ENCODE measurements at regions not wholly inside any gene's neighbourhood (a gene's known extent, or its start where the extent isn't known, plus 50 kb on each side); places are given as distances from the start of the nearest gene placed in this dataset.

DNA sequence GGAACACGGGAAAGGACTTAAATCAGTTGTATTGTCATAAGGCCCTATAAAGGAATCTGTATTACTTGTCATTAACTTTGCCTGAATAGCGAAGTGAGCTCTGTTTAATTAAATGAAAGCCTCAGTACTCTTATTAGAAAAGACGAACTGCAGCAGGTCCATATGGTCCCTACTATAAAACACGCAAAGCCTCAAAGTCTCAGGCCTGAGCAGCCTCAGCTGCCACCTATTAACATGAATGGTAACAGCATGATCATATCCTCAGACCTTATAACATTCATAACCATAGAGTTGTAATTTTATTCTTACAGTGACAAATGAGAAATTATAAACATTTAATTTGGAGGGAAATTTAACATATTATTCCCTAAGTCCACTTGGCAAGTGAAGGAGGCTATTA is 1113.7 kb upstream of the WWC1 start:
- DNase-seq = no peak

DNA sequence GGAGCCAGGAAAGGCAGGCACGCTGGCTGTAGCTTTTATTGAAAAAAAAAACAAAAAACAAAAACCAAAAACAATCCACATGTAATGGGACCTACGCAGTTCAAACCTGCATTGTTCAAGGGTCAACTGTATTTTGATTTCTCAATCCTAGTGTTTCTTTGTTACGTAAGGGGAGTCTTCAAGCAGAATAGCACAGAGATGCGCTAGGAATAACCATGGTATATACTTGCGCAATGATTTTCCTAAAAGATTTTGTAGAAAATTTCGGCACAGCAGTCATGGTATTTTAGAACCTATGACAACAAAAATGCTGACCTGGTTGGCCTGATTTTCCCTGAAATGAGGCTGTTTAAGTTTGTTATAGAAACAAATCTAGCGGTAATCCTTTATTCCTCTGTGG is 1110.5 kb upstream of the WWC1 start:
- no peak for DNase-seq

DNA sequence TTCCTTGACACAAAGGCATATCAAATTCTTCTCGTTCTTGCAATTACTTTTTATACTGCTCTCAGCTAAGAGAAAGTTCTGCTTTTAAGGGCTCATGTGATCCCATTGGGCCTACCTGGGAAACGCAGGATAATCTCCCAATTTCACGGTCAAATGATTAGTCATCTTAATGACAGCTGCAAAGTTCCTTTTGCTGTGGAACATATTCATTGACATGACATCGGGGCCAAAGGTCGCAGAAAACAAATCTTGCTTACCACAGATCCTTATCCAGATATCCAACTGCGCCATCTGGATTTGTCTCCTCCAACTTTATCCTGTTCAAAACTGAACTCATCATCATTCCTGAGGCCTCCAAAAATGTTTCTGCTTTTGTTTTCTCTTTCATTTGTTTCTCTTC is 1085.6 kb upstream of the WWC1 start:
- no peak for DNase-seq

DNA sequence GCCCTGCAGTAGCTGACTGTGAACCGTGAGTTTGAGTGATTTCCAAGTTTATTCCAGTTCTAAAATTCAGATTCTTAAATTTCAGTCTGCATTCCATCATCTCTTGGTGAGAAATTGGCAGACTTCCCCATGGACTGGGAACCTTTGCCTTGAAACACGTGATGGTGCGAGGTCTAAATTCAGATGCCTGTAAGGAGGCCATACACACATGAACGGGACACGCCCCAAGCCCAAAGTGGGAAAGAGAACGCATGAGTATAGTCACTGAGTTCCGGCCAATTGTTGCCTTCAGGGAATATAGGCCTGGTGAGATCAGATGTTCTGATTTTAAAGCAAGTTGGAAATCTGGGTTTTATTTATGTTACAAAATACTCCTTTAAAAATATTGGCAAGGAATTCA is 1084.4 kb upstream of the WWC1 start:
- DNase-seq = no peak

- DNase-seq = no peak
These were observed 1082.5 kb upstream of the WWC1 start for GRCh38 chr5:167208911-167209310.

GRCh38 chr5:167217097-167217743 is 1074.2 kb upstream of the WWC1 start:
- no peak for DNase-seq

- DNase-seq = no peak
These were observed 1072.1 kb upstream of the WWC1 start for GRCh38 chr5:167219298-167219697.

- DNase-seq = no peak
These were observed 1065.1 kb upstream of the WWC1 start for GRCh38 chr5:167226386-167226785.

DNA sequence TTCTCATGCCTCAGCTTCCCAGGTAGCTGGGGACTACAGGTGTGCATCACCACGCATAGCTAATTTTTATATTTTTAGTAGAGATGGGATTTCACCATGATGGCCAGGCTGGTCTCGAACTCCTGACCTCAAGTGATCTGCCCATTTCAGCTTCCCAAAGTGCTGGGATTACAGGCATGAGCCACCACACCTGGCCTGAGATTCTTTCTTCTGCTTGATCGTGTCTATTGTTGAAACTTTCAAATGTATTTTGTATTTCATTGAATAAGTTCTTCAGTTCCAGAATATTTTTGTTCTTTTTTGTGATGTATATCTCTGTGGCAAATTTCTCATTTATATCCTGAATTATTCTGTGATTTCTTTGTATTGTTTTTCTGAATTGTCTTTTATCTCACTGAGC is 1063.3 kb upstream of the WWC1 start:
- no peak for DNase-seq

DNA sequence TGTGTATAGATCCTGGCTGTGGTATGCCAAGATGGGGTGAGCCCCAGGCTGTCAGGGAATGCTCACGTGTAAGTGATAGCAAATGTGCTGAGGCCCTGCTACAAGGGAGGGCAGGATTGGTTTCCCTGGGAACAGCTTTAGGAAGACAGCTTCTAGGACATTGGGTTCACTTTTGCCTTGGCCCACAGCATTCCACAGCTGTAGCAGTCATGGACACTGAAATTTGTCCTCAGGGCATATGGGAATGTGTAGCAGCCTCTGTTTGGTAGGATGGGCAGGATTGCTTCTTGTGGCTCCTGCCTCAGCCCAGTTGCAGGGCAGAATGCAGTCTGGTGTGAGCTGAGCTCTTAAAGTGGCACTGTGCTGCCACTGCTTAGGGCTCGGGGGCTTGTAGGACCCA is 1061.7 kb upstream of the WWC1 start:
- no peak for DNase-seq

DNA sequence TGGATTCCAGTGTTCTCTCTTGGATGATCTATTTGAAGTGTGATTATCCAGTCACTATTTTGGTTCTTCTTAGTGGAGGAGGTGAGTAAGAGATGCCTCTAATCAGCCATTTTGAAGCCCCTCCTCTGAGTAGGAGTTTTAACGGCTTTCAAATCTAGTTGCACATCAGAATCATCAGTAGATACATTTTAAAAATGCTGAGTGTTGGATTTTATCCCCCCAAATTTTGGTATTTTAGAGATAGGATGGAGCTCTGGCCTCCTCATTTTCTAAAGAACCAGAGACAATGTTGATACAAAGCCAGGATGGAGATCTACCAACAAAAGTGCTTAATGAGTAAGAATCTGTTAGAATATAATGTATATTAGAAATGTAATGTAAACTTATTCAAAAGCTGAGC is 1061.0 kb upstream of the WWC1 start:
- no peak for DNase-seq

GRCh38 chr5:167232675-167233311 is 1058.7 kb upstream of the WWC1 start:
- no peak for DNase-seq

GRCh38 chr5:167233507-167234220 is 1057.8 kb upstream of the WWC1 start:
- no peak for DNase-seq

GRCh38 chr5:167241436-167242067 is 1049.9 kb upstream of the WWC1 start:
- DNase-seq = no peak

- no peak for DNase-seq
These were observed 1048.7 kb upstream of the WWC1 start for GRCh38 chr5:167242701-167243100.

DNA sequence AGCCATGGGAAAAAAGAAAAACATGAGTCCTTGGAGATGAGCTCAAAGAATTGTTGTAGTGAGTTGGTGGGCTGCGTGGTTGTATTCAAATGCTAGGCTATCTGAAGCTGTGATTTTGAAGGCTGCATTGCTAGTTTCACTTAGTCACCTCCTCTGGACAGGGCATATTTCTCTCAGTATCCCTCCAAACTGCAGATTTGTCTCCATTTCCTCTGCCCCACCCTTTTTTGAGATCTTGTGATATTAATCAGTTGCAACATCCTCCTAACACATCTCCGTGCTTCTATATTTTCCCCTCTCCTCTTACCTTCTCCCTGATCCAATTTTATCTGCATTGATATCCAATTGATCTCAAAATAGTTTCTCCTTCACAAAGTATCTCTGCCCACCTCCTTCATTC is 1048.0 kb upstream of the WWC1 start:
- no peak for DNase-seq

GRCh38 chr5:167244583-167244982 is 1046.9 kb upstream of the WWC1 start:
- DNase-seq = no peak

DNA sequence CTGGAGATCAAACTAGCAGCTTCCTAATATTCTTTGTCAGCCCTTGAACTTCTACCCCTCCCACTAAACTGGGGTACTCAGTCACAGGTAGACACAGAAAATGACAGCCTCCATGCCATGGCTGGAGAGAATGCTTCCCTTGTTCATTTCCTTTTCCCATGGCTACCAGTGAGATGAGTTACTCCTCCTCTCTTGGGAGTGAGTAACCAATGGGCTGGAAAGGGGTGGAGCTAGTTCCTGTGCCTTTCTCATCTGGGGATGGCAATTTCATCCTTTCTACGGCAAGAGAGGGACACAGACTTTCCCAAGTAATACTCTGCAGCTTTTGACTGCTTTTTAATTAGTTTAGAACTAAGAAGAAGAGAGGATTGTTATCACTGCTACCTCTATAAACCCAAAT is 1045.6 kb upstream of the WWC1 start:
- no peak for DNase-seq

- DNase-seq = no peak
These were observed 1043.6 kb upstream of the WWC1 start for GRCh38 chr5:167247816-167248215.

- no peak for DNase-seq
These were observed 1043.2 kb upstream of the WWC1 start for GRCh38 chr5:167248257-167248656.

- no peak for DNase-seq
These were observed 1040.4 kb upstream of the WWC1 start for GRCh38 chr5:167250996-167251395.

DNA sequence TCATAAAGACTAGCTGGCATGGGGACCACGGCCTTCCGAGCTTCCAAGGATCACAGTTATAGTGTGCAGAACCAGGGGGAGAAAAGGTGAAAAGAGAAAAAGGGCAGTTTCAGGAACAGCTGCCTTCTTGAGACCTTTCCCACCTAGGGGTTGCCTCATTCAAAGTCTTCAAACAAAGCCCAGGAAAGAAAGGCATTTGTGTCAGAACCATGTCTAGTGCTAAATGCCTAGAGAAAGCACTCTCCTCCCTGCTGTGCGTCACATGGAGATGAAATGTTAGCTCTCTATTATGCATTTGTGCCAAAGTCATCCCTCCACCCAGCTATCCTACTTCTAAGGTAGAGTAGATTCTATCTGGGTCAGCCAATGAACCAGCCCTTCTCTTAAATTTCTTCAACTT is 1037.3 kb upstream of the WWC1 start:
- DNase-seq = no peak

- no peak for DNase-seq
These were observed 1035.5 kb upstream of the WWC1 start for GRCh38 chr5:167255926-167256325.

GRCh38 chr5:167259806-167260205 is 1031.6 kb upstream of the WWC1 start:
- DNase-seq = no peak

All from right kidney (tissue), 1 donor.